GM10248 (cell line): ENCODE measurements at regions not wholly inside any gene's neighbourhood (a gene's known extent, or its start where the extent isn't known, plus 50 kb on each side); places are given as distances from the start of the nearest gene placed in this dataset.
"Not testable (repeated sequence)": the region's sequence is repeated elsewhere in the genome, so short reads cannot be mapped to it uniquely, and the experiment has no call there.

Experiments used
- CTCF ChIA-PET: fragments of 300-600 bp; sonication (Branson Sonifier 250); formaldehyde crosslinking; extraction: SDS; loops from one replicate; lab custom pipeline; 2021; ENCODE audit warnings: antibody characterized with exemption; lab: Yijun Ruan, JAX
- POLR2A ChIA-PET: fragments of 350-650 bp; sonication (Branson Sonifier 250); formaldehyde crosslinking; extraction: SDS; loops from one replicate; lab custom pipeline; 2020; ENCODE audit warnings: antibody characterized with exemption; lab: Yijun Ruan, JAX
- DNase-seq: peaks from one replicate; pipeline ENCODE4 v3.0.0; 2012; ENCODE audit errors: extremely low spot score
- CTCF ChIP-seq: IDR thresholded peaks from 2 replicates; pipeline ENCODE4 v1.5.1; 2012; ENCODE audit warnings: mild to moderate bottlenecking, low read depth; ENCODE audit errors: extremely low read depth, missing control alignments, control extremely low read depth

DNA sequence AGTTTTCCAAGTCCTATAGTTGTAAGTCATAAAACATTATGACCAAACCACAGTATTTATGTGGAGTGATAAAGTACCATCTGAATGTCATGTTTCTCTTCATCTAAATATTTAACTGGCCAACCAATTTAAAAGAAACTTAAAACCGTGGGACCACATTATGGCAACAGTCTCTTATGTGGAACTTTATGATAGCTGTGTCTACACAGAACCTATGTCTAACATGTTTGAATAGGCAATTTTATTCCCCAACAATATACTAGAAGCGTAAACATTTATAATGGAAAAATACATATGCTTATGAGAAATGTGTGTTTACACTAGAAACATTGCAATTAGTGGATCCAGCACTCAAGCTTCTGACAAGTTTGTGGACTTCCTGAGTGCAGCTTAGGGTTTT lies 680.7 kb downstream of the REEP3 start:
- no peak for DNase-seq
- CTCF ChIA-PET, result interaction anchor here (0.8 kb wide), 1 partner anchor 10 kb away, joined by 3 read pairs; no protein-coding TSS in a partner anchor
- POLR2A ChIA-PET, result no interaction called here
- no peak for TF ChIP-seq CTCF

DNA sequence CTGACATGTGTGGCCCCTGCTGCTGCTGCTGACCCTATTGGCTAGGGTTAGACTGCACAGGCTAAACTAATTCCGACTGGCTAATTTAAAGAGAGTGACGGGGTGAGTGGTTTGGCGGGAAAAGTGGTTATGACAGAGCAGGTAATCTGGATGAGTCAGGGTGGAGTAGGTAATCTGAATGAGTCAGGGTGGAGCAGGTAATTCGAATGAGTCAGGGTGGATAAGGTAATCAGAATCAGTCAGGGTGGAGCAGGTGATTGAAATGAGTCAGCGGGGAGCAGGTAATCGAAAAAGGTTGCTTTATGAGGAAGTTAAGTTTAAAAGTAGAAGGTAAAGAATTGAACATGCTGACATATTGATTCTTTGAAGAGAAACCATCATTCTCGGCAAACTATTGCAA lies 683.3 kb downstream of the REEP3 start:
- DNase-seq, POLR2A ChIA-PET: not testable (repeated sequence)
- CTCF ChIA-PET, result interaction anchor here (1.6 to 1.8 kb wide), 2 partner anchors 15 to 163 kb away, joined by 4 to 5 read pairs; no protein-coding TSS in a partner anchor

GRCh38 chr10:64206409-64206808 lies 685.2 kb downstream of the REEP3 start:
- ChIA-PET POLR2A (no interaction called here), CTCF (interaction anchor here (1.6 to 1.8 kb wide), 3 partner anchors 12 to 165 kb away, joined by 4 to 5 read pairs (median 4); no protein-coding TSS in a partner anchor)
- DNase-seq, result no peak
- TF ChIP-seq CTCF, result no peak

- CTCF ChIA-PET, result interaction anchor here (0.9 to 2.0 kb wide), 2 partner anchors 10 to 34 kb away, joined by 3 to 6 read pairs; no protein-coding TSS in a partner anchor
- POLR2A ChIA-PET, result no interaction called here
- DNase-seq, result no peak
- TF ChIP-seq CTCF, result no peak
Observed at GRCh38 chr10:64209561-64209960, 688.4 kb downstream of the REEP3 start.

GRCh38 chr10:64210211-64210610 lies 689.0 kb downstream of the REEP3 start:
- DNase-seq, result no peak
- no peak for TF ChIP-seq CTCF
- ChIA-PET CTCF (interaction anchor here (2.0 kb wide), 1 partner anchor 9 kb away, joined by 6 read pairs; no protein-coding TSS in a partner anchor), POLR2A (no interaction called here)

DNA sequence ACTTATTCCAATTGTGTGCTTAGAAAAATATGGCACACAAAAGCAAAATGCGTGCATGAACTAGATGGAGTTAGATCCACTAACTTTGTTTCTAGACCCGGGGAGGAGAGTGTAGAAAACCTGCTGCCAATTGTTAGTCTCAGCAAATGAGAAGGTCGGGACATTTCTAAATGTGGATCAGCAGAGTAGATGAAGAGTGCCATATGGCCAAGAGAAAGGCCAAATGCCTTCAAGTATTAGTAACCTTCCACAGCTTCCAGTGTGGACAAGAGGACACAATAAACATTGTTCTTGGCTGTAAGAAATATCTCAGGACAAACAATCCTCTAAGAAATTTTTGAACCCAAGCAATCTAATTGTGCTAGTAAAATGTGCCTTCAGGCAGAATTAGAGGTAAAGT lies 690.3 kb downstream of the REEP3 start:
- CTCF ChIA-PET, result no interaction called here
- POLR2A ChIA-PET, result no interaction called here
- DNase-seq, result no peak
- no peak for TF ChIP-seq CTCF

GRCh38 chr10:64215088-64215487 lies 693.9 kb downstream of the REEP3 start:
- CTCF ChIA-PET, result interaction anchor here (1.4 kb wide), 1 partner anchor 9 kb away, joined by 3 read pairs; no protein-coding TSS in a partner anchor
- TF ChIP-seq CTCF, result no peak
- DNase-seq, result no peak
- POLR2A ChIA-PET, result no interaction called here
